ENCODE measurements at regions not wholly inside any gene's neighbourhood (a gene's known extent, or its start where the extent isn't known, plus 50 kb on each side); places are given as distances from the start of the nearest gene placed in this dataset.

GRCh38 chr12:104834607-104835006 is 123.5 kb downstream of the SLC41A2 start (continued):
- TF ChIP-seq ZBTB33 (IDR thresholded peaks at IDR 0.05), result no peak
- no peak for TF ChIP-seq HNF4A (conservative IDR thresholded peaks at IDR 0.05)
- TF ChIP-seq ATF3 (IDR thresholded peaks at IDR 0.05), result no peak

GRCh38 chr12:104833756-104834155 is 124.3 kb downstream of the SLC41A2 start:
- Histone ChIP-seq H3K4me1 (ENCODE audit: control insufficient read depth in 4 of 4, insufficient read depth in 4 of 4, low read length in 3 of 4) (no peaks in the 10 kb centered on the region), H3K27ac (ENCODE audit: low read depth in 1 of 2, low read length in 2 of 2) (no peak overlapping the region), H3K36me3 (ENCODE audit: control insufficient read depth in 4 of 4, insufficient read depth in 3 of 4, low read depth in 1 of 4, low read length in 3 of 4) (peaks cover 0 to 20% (median 3%) of the 10 kb centered on the region in 4 donors), H3K9ac (ENCODE audit: low read depth in 1 of 2, low read length in 2 of 2) (no peak overlapping the region), H3K9me3 (ENCODE audit: control insufficient read depth in 4 of 4, low read length in 3 of 4) (no peaks in the 10 kb centered on the region), H3K4me3 (ENCODE audit: low read depth in 1 of 3, low read length in 3 of 3) (no peak overlapping the region), H3K27me3 (ENCODE audit: control insufficient read depth in 4 of 4, insufficient read depth in 4 of 4, low read length in 3 of 4) (no peaks in the 10 kb centered on the region)
- TF ChIP-seq ATF3 (IDR thresholded peaks at IDR 0.05), result no peak
- no peak for TF ChIP-seq FOXA2 (IDR thresholded peaks at IDR 0.05)
- TF ChIP-seq HNF4A (conservative IDR thresholded peaks at IDR 0.05), result no peak
- no peak for TF ChIP-seq TAF1 (conservative IDR thresholded peaks at IDR 0.05)
- TF ChIP-seq JUND (IDR thresholded peaks at IDR 0.05), result no peak
- DNase-seq (ENCODE audit: low spot score), result no peak
- WGBS, result 93% methylated on average over 1 of the region's 1 CpG

GRCh38 chr12:104828015-104828414 is 130.1 kb downstream of the SLC41A2 start:
- no peak for DNase-seq (ENCODE audit: low spot score)
- TF ChIP-seq FOXA1 (IDR thresholded peaks at IDR 0.05), result no peak
- peaks cover 0 to 10% (median 7%) of the 10 kb centered on the region in 4 donors for H3K9me3 ChIP-seq (ENCODE audit: control insufficient read depth in 4 of 4, low read length in 3 of 4)

GRCh38 chr12:104827587-104827986 is 130.5 kb downstream of the SLC41A2 start:
- Histone ChIP-seq H3K4me1 (ENCODE audit: control insufficient read depth in 4 of 4, insufficient read depth in 4 of 4, low read length in 3 of 4) (no peaks in the 10 kb centered on the region), H3K9me3 (ENCODE audit: control insufficient read depth in 4 of 4, low read length in 3 of 4) (peaks cover 0 to 10% (median 7%) of the 10 kb centered on the region in 4 donors), H3K27me3 (ENCODE audit: control insufficient read depth in 4 of 4, insufficient read depth in 4 of 4, low read length in 3 of 4) (no peaks in the 10 kb centered on the region), H3K27ac (ENCODE audit: low read depth in 1 of 2, low read length in 2 of 2) (no peak overlapping the region), H3K9ac (ENCODE audit: low read depth in 1 of 2, low read length in 2 of 2) (no peak overlapping the region), H3K36me3 (ENCODE audit: control insufficient read depth in 4 of 4, insufficient read depth in 3 of 4, low read depth in 1 of 4, low read length in 3 of 4) (peaks cover 0 to 43% (median 11%) of the 10 kb centered on the region in 4 donors), H3K4me3 (ENCODE audit: low read depth in 1 of 3, low read length in 3 of 3) (no peak overlapping the region)
- WGBS, result 86% methylated on average over 9 of the region's 9 CpGs
- no peak for DNase-seq (ENCODE audit: low spot score)
- TF ChIP-seq EGR1 (IDR thresholded peaks at IDR 0.05; ENCODE audit: low read depth in 2 of 2), result no peak
- TF ChIP-seq SP1 (IDR thresholded peaks at IDR 0.05), result no peak
- no peak for TF ChIP-seq NR2F2 (IDR thresholded peaks at IDR 0.05)
- TF ChIP-seq HNF4G (IDR thresholded peaks at IDR 0.05), result no peak
- no peak for TF ChIP-seq RAD21 (IDR thresholded peaks at IDR 0.05)
- no peak for TF ChIP-seq ATF3 (IDR thresholded peaks at IDR 0.05)
- no peak for TF ChIP-seq JUND (IDR thresholded peaks at IDR 0.05)
- TF ChIP-seq FOXA1 (IDR thresholded peaks at IDR 0.05), result no peak
- TF ChIP-seq CTCF (IDR thresholded peaks at IDR 0.05; ENCODE audit: low read depth, low read length, missing input control), result no peak
- TF ChIP-seq GABPA (IDR thresholded peaks at IDR 0.05 in 1 of 2, conservative IDR thresholded peaks at IDR 0.05 in 1 of 2), result no peak
- no peak for TF ChIP-seq YY1 (IDR thresholded peaks at IDR 0.05)
- no peak for TF ChIP-seq REST (IDR thresholded peaks at IDR 0.05)
- TF ChIP-seq RXRA (IDR thresholded peaks at IDR 0.05), result no peak
- no peak for TF ChIP-seq MAX (IDR thresholded peaks at IDR 0.05)

More at GRCh38 chr12:104828015-104828414, 130.1 kb downstream of the SLC41A2 start:
- no peaks in the 10 kb centered on the region for H3K27me3 ChIP-seq (ENCODE audit: control insufficient read depth in 4 of 4, insufficient read depth in 4 of 4, low read length in 3 of 4)
- H3K27ac ChIP-seq (ENCODE audit: low read depth in 1 of 2, low read length in 2 of 2), result no peak overlapping the region
- 87% methylated on average over 7 of the region's 7 CpGs for WGBS
- no peak overlapping the region for H3K4me3 ChIP-seq (ENCODE audit: low read depth in 1 of 3, low read length in 3 of 3)
- no peaks in the 10 kb centered on the region for H3K4me1 ChIP-seq (ENCODE audit: control insufficient read depth in 4 of 4, insufficient read depth in 4 of 4, low read length in 3 of 4)
- H3K9ac ChIP-seq (ENCODE audit: low read depth in 1 of 2, low read length in 2 of 2), result no peak overlapping the region
- H3K36me3 ChIP-seq (ENCODE audit: control insufficient read depth in 4 of 4, insufficient read depth in 3 of 4, low read depth in 1 of 4, low read length in 3 of 4), result peaks cover 0 to 43% (median 11%) of the 10 kb centered on the region in 4 donors

Measured in liver (tissue), 8 donors.